ENCODE measurements at regions not wholly inside any gene's neighbourhood (a gene's known extent, or its start where the extent isn't known, plus 50 kb on each side); places are given as distances from the start of the nearest gene placed in this dataset.
"Not testable (repeated sequence)": the region's sequence is repeated elsewhere in the genome, so short reads cannot be mapped to it uniquely, and the experiment has no call there.

- no peak overlapping the region for H3K4me3 ChIP-seq (ENCODE audit: low read depth, low read length)
- TF ChIP-seq, protein P1, sequence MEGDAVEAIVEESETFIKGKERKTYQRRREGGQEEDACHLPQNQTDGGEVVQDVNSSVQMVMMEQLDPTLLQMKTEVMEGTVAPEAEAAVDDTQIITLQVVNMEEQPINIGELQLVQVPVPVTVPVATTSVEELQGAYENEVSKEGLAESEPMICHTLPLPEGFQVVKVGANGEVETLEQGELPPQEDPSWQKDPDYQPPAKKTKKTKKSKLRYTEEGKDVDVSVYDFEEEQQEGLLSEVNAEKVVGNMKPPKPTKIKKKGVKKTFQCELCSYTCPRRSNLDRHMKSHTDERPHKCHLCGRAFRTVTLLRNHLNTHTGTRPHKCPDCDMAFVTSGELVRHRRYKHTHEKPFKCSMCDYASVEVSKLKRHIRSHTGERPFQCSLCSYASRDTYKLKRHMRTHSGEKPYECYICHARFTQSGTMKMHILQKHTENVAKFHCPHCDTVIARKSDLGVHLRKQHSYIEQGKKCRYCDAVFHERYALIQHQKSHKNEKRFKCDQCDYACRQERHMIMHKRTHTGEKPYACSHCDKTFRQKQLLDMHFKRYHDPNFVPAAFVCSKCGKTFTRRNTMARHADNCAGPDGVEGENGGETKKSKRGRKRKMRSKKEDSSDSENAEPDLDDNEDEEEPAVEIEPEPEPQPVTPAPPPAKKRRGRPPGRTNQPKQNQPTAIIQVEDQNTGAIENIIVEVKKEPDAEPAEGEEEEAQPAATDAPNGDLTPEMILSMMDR (IDR thresholded peaks at IDR 0.05; ENCODE audit: low read depth, low read length), result no peak
- no peak for DNase-seq (ENCODE audit: low read depth)
These were observed 111.3 kb upstream of the SAMSN1 start for GRCh38 chr21:14657241-14658008.

DNA sequence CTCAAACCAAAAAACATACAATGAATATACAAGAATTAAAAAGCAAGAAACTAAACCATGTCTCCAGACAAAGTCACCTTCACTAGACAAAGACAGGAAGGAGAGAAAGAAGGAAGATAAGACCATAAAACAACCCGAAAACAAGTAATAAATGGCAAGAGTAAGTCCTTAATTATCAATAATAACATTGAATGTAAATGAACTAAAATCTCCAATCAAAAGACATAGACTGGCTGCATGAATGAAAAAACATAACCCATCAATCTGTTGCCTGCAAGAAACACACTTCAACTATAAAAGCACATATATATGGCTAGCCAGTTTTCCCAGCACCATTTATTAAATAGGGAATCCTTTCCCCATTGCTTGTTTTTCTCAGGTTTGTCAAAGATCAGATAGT, 100.8 kb upstream of the SAMSN1 start:
- H3K4me3 ChIP-seq (ENCODE audit: low read depth, low read length), result no peak overlapping the region
- DNase-seq (ENCODE audit: low read depth), result no peak
- TF ChIP-seq, protein P2, sequence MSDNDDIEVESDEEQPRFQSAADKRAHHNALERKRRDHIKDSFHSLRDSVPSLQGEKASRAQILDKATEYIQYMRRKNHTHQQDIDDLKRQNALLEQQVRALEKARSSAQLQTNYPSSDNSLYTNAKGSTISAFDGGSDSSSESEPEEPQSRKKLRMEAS (IDR thresholded peaks at IDR 0.05; ENCODE audit: low read depth, low read length), result no peak
- TF ChIP-seq, protein P1 (IDR thresholded peaks at IDR 0.05; ENCODE audit: low read depth, low read length), result no peak
- TF ChIP-seq POLR2A (IDR thresholded peaks at IDR 0.05; ENCODE audit: extremely low read depth, insufficient read length) (no peak), MYC (IDR thresholded peaks at IDR 0.05; ENCODE audit: low read depth, low read length) (no peak)

DNA sequence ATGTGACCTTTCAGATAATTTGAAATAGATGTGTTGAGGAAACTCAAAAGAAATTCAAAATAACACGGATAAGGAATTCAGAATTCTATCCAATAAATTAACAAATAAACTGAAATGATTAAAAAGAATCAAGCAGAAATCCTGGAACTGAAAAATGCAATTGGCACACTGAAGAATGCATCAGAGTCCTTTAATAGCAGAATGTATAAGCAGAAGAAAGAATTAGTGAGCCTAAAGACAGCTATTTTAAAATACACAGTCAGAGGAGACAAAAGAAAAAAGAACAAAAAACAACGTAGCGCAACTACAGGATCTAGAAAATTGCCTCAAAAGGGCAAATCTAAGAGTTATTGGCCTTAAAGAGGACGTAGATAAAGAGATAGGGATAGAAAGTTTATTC, 99.6 kb upstream of the SAMSN1 start:
- TF ChIP-seq, protein P2 (IDR thresholded peaks at IDR 0.05; ENCODE audit: low read depth, low read length), result no peak
- TF ChIP-seq, protein P1 (IDR thresholded peaks at IDR 0.05; ENCODE audit: low read depth, low read length), result no peak
- no peak for DNase-seq (ENCODE audit: low read depth)
- H3K4me3 ChIP-seq (ENCODE audit: low read depth, low read length), result no peak overlapping the region

DNA sequence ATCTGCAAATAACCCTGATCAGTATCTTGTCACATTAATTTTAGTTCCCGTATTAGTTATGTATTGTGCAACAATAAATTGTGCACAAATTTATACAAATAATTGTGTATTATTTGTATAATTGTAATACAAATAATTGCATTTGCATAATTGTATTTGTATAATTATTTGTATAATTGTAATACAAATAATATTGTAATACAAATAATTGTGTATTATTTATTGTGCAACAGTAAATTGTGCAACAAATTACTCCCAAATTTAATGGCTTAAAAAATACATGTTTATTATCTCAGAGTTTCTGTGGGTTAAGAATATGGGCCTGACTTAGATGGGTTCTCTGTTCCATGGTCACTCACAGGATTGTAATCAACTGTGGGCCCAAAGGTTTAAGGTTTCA, 86.2 kb upstream of the SAMSN1 start:
- no peak overlapping the region for H3K4me3 ChIP-seq (ENCODE audit: low read depth, low read length)
- no peak for DNase-seq (ENCODE audit: low read depth)
- TF ChIP-seq MYC (IDR thresholded peaks at IDR 0.05; ENCODE audit: low read depth, low read length) (no peak), POLR2A (IDR thresholded peaks at IDR 0.05; ENCODE audit: extremely low read depth, insufficient read length) (no peak)
- TF ChIP-seq, protein P2 (IDR thresholded peaks at IDR 0.05; ENCODE audit: low read depth, low read length), result no peak
- TF ChIP-seq, protein P1 (IDR thresholded peaks at IDR 0.05; ENCODE audit: low read depth, low read length), result no peak

GRCh38 chr21:14630556-14631069, 84.5 kb upstream of the SAMSN1 start:
- TF ChIP-seq MYC (IDR thresholded peaks at IDR 0.05; ENCODE audit: low read depth, low read length), result no peak
- TF ChIP-seq, protein P1 (IDR thresholded peaks at IDR 0.05; ENCODE audit: low read depth, low read length), result no peak
- TF ChIP-seq, protein P2 (IDR thresholded peaks at IDR 0.05; ENCODE audit: low read depth, low read length), result no peak
- no peak for TF ChIP-seq POLR2A (IDR thresholded peaks at IDR 0.05; ENCODE audit: extremely low read depth, insufficient read length)
- H3K4me3 ChIP-seq (ENCODE audit: low read depth, low read length), result no peak overlapping the region
- DNase-seq (ENCODE audit: low read depth), result peak; percentile 2

DNA sequence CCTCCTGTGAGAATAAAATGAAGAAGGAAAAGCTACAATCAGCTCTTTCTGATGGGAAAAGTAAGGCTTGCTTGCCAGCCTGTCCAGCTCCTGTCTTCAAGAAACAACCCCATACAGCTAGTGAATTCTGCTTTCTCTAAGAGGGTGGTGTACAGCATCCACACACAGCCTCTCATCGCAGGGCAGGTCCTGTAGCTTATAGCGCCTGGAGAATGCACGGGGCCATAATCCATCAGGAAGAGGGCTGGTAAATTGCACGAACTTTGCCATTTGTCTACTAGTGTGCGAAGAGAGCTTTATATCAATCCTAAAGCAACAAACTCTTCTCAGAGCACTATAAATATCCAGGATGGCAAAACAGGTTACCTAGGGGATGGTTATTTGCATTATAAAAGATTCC, 83.3 kb upstream of the SAMSN1 start:
- TF ChIP-seq, protein P2 (IDR thresholded peaks at IDR 0.05; ENCODE audit: low read depth, low read length), result no peak
- TF ChIP-seq POLR2A (IDR thresholded peaks at IDR 0.05; ENCODE audit: extremely low read depth, insufficient read length) (no peak), MYC (IDR thresholded peaks at IDR 0.05; ENCODE audit: low read depth, low read length) (no peak)
- TF ChIP-seq, protein P1 (IDR thresholded peaks at IDR 0.05; ENCODE audit: low read depth, low read length), result no peak
- no peak for DNase-seq (ENCODE audit: low read depth)
- no peak overlapping the region for H3K4me3 ChIP-seq (ENCODE audit: low read depth, low read length)

- DNase-seq (ENCODE audit: low read depth), result not testable (repeated sequence)
These were observed 77.0 kb upstream of the SAMSN1 start for GRCh38 chr21:14623079-14623478.

More at GRCh38 chr21:14623079-14623478, 77.0 kb upstream of the SAMSN1 start:
- not testable (repeated sequence) for H3K4me3 ChIP-seq (ENCODE audit: low read depth, low read length)
